HG02840 (cell line): ENCODE measurements at regions not wholly inside any gene's neighbourhood (a gene's known extent, or its start where the extent isn't known, plus 50 kb on each side); places are given as distances from the start of the nearest gene placed in this dataset.
"Not testable (repeated sequence)": the region's sequence is repeated elsewhere in the genome, so short reads cannot be mapped to it uniquely, and the experiment has no call there.

Experiments used
- ATAC-seq: cut with Tn5 transposase; IDR thresholded peaks from one replicate; pipeline ENCODE4 v1.9.1; 2021; ENCODE audit warnings: mild to moderate bottlenecking, moderate library complexity, moderate number of reproducible peaks; ENCODE audit not compliant: unreplicated experiment, low FRiP score

DNA sequence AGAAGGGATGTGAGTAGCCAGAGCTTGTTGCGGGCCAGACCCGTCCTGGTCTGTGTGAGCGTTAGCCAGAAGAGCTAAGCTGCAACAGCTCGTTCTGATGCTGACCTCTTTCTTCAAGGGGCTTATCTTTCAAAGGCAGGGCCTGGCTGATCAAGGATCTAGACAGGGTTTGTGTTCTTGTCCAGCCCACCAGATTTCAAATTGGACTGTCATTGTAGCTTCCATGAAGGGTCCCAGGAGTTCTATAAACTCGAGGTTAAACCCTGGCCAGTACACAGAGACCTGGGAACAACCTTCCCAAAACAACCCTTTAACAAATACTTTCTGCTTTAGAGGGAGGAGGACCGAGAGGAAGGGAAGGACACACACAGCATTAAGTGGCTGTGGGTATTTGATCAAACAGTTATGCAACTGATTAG is 153.0 kb upstream of the TUT7 start:
- ATAC-seq: no peak

- no peak for ATAC-seq
Measured at GRCh38 chr9:86503942-86504341, 149.7 kb upstream of the TUT7 start.

DNA sequence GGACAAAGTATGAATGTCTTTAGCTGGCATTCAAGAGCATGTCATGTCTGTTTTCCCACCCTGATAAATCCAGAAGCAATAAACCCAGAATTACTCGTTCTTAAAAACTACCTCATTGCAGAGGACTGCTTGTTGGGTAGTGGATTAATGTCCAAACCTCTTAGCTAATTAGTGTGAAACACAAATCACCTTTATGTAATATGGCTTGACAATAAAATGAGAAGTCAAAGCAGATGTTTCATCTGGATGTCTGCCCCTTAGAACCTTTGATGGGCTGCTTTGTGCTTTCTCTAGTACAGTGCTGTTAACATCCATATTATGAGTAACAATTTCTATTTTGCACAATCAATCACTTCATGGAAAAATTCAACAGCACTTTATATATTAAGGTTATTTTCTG is 149.1 kb upstream of the TUT7 start:
- no peak for ATAC-seq

DNA sequence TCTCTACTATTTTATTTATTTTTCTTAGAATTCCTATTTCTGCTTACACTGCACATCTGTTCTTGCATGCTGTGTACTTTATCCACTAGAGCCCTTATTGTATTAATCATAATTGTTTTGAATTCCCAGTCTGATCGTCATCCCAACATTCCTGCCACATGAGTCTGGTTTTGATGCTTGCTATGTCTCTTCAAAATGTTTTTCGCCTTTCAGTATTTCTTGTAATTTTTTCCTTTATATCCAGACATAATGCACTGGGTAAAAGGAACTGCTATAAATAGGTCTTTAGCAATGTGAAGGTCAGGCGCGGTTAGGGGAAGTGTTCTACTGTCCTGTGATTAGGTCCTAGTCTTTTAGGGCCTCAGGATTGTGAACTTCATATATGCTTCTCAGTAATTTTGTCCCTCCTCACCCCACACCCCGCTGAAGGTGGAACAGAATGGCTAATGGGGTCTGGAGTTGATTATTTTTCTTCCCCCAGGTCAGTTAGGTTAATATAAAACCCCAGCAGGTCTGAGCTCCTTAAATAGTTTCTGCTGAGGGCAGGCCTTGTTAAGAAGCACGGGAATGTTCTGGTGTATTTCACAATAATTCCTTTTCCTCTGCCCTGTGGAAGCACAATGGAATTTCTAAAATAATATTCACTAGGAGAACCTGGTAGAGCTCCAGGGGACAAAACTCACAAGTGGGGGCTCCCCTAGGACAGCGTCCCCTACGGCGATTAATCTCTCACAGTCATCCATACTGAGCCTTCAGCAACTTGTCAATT is 146.6 kb upstream of the TUT7 start:
- ATAC-seq: no peak

DNA sequence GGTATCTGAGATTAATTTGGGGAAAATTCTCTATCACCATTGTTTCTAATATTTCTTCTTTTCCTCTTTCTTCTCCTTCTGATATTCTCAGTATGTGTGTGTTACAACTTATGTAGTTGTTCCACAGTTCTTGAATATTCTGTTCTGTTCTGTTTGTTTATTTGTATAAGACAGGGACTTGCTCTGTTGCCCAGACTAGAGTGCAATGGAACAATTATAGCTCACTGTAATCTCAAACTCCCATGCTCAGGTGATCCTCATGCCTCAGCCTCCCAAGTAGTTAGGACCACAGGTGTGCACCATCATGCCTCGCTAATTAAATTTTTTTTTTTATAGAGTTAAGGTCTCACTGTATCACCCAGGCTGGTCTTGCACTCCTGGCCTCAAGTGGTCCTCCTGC is 145.8 kb upstream of the TUT7 start:
- no peak for ATAC-seq

DNA sequence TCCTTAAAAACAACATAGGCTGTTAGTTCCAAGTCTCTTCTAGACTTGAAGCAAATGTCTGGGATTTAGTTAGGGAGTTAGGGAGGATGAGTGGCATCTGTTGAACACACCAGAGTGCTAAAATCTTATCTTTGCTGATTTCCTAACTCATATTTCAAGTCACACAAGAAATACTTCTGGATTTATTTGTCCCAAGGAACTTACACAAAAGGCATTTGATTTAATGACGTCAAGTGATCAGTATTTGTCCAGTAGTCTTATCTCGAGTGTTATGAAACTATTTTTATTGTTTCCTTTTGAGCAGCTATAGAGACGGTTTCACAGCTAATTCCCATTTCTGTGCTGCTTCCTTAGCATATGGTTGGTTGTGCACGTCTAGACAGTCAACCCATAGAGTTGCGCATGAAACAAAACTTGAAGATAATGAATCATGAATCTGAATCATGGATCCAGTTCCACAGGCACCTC is 140.5 kb upstream of the TUT7 start:
- no peak for ATAC-seq

DNA sequence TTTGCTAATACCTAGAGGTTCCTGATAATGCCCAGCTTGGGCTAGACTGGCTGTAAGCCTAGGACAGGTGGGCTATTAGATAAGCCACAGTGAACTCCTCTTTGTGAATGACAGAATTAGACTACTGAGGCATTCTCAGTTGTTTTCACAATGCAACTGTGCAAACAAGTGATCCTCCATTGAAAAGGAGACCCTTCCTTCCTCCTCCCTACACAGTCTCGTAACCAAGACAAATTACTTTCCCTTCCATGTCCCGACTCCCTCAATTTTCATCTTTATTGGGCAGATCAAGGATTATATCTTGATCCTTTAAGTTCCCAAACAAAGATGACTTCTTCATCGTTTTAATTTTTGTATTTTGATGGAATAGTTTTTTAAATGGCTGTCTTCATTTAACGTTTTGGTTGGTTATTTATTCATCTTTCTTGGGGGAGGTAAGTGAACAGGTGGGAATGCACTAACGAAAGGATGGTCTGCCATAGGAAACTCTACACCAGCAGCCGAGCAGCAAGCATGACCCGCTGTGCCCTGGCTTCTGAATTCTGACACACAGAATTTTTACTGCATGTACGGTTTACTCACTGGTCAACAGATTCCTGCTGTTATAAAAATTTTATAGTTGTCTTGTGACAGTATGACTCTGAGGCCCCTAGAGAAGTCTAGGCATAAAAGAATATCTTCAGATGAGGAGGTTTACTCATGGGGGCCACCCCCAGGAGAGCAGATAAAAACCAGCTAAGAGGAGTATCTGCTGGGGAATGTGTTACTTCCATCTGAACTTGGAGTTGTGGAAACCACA is 137.5 kb upstream of the TUT7 start:
- no peak for ATAC-seq

DNA sequence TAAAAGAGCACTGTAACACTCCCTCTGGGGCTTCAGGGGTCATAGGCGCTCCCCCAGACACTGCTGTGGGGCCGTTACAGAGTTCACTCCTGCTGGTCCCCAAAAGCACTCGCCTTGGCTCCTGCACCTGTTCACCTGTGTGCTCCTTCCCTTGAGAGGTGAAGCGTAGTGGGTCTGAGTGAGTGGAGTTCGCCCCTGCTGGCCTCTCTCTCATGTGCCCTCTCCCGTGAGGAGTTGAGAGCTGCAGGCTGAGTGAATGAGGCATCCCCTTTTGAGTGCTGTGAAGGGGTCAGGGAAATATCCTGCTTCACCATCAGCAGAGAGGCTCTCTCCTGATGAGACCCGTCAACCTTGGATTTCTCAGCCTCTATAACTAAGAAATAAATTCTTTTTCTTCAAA is 134.6 kb upstream of the TUT7 start:
- ATAC-seq: no peak

- ATAC-seq: no peak
Measured at GRCh38 chr9:86488345-86488744, 134.1 kb upstream of the TUT7 start.

DNA sequence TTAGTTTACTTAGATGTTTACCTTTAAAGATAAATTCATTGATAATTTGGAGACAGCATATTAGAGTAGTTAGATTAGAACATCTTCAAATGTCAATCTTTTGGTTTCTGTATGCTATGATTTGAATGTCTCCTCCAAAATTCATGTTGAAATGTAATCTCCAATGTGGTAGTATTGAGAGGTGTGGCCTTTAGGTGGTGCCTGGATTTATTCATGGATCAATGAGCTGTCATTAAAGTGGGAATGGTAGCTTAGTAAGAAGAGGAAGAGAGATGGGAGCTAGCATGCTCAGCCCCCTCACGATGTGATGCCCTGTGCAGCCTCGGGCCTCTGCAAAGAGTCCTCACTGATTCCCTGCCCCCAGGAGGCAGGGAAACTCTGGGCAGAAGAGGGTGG is 133.6 kb upstream of the TUT7 start:
- no peak for ATAC-seq

- ATAC-seq: no peak
Measured at GRCh38 chr9:86486891-86487837, 133.0 kb upstream of the TUT7 start.

GRCh38 chr9:86485359-86485758 is 131.1 kb upstream of the TUT7 start:
- ATAC-seq: no peak

DNA sequence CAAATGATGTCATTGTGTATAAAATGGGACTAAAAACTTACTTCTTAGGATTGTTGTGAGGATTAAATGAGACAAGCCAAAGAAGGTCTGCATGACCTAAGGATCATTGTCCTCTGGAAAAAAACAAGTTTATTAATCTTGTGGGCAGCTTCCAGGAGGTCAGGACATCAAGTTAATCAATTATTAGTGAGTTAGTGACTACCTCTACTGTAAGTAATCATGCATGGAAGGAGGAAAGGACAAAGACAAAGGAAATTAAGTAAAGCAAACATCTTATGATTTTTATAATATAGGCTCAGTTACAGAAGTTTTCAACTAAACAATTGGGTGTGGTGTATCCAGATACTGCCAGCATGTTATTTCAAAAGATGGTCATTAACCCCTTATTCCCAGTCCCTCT is 129.3 kb upstream of the TUT7 start:
- ATAC-seq: no peak

DNA sequence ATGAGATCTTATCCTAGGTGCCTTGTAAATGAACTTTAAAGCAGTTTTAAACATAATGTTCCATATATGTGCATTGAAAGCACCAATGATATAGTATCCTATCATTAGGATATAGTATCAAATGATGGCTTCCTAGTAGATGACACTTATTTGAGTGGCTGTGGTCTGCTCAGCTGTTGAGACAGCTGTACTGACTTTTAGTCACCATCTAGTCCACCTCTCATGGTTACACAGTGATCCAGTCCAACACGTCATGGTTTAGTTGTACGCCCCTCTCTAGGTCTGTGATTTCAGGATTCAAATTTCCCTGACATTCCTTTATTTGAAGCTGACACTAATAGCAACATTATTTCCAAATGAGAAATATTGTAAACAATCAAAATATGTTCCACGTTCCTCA is 127.3 kb upstream of the TUT7 start:
- no peak for ATAC-seq

DNA sequence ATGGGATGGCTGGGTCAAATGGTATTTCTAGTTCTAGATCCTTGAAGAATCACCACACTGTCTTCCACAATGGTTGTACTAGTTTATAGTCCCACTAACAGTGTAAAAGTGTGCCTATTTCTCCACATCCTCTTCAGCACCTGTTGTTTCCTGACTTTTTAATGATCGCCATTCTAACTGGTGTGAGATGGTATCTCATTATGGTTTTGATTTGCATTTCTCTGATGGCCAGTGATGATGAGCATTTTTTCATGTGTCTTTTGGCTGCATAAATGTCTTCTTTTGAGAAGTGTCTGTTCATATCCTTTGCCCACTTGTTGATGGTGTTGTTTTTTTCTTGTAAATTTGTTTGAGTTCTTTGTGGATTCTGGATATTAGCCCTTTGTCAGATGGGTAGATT is 121.0 kb upstream of the TUT7 start:
- not testable (repeated sequence) for ATAC-seq

- no peak for ATAC-seq
Measured at GRCh38 chr9:86471171-86471815, 117.1 kb upstream of the TUT7 start.

DNA sequence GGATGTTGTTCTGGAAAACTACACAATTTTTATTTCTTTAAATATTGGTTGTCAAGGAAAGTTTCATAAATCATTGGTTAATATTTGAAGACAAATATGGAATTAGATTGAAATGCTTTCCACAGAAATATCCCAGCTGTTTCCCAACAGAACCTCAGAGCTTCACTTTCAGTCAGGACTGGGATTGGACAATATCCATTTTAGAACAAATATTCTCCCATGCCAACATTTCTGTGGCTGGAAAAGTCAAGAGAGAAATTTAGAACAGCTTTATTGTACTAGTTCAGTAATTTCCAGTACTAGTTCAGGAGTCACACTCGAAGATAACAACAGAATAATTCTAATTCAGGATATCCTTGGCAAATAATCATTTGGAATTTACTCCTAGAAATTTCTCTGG is 116.1 kb upstream of the TUT7 start:
- no peak for ATAC-seq

- no peak for ATAC-seq
Measured at GRCh38 chr9:86469476-86470250, 115.5 kb upstream of the TUT7 start.

DNA sequence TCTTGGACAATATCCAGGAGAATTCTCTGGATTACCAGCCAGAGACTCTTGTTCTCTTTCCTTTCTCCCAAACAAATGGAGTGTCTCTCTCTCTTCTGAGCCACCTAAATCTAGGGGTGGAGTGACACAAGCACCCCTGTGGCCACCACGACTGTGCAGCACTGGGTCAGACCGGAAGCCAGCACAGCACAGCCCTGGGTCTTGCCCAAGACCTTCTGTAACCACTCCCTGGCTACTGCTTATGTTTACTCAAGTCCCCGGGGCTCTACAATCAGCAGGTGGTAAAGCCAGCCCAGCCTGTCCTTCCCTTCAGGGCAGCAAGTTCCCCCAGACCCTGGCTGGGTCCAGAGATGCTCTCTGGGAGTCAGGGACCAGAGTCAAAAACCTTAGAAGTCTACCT is 110.0 kb upstream of the TUT7 start:
- no peak for ATAC-seq
